K562 (cell line): ENCODE measurements at regions not wholly inside any gene's neighbourhood (a gene's known extent, or its start where the extent isn't known, plus 50 kb on each side); places are given as distances from the start of the nearest gene placed in this dataset.

Experiments
- ATAC-seq: fragments of 200-7000 bp; cut with Tn5 transposase; 3 replicates; pipeline ENCODE4 v1.9.1; 2020; ENCODE audit warnings: moderate library complexity
- BruUV-seq: library from RNA; stranded (reverse); fragments of 400-500 nt; replicated peaks from 2 replicates; lab custom pipeline; 2021; lab: Mats Ljungman, UMichigan
- CTCF ChIA-PET: fragments of 300-600 bp; formaldehyde crosslinking; extraction: SDS; loops from one replicate; lab custom pipeline; 2021; ENCODE audit warnings: low intra/inter-chr PET ratio; lab: Yijun Ruan, JAX
- POLR2A ChIA-PET: fragments of 300-600, 350-650 bp; sonication (Branson Sonifier 250); formaldehyde crosslinking; extraction: SDS; loops from one replicate; lab custom pipeline; 2021; ENCODE audit warnings: antibody characterized with exemption, inconsistent platforms; lab: Yijun Ruan, JAX
- DNase-seq, 4 experiments: peaks; one replicate each; pipeline versions ENCODE4 v3.0.0 to v3.0.0-alpha.2; 2011 to 2018; ENCODE audit warnings: low spot score in 3 of 4, mixed read lengths in 3 of 4; ENCODE audit errors: extremely low read depth in 1 of 4
- FAIRE-seq: peaks from 2 replicates; lab custom pipeline; 2011; peaks lifted over from hg19 to GRCh38; lab: Jason Lieb, UNC
- H2AFZ ChIP-seq: 2 replicates; pipeline ENCODE4 v1.6.0; 2011; ENCODE audit warnings: low read depth, low read length, control low read depth, inconsistent platforms
- H3K27ac ChIP-seq: fragments of 200-600 bp; 3 replicates; pipeline ENCODE4 v1.8.0; 2011; ENCODE audit warnings: low read depth, mild to moderate bottlenecking, control low read depth, inconsistent platforms, low read length, moderate library complexity, mixed read lengths; ENCODE audit errors: extremely low read depth
- H3K27me3 ChIP-seq, 2 experiments: fragments of 300-600 bp in 1 of 2; 2 replicates in 1 of 2; 3 replicates in 1 of 2; pipeline versions ENCODE4 v1.6.0 to v1.8.0; 2011; ENCODE audit warnings: inconsistent platforms in 2 of 2, low read length in 2 of 2, mild to moderate bottlenecking in 1 of 2, mixed read lengths in 1 of 2, moderate library complexity in 1 of 2; ENCODE audit not compliant: control insufficient read depth in 2 of 2, insufficient read depth in 2 of 2
- H3K36me3 ChIP-seq: fragments of 300-600 bp; 3 replicates; pipeline ENCODE4 v1.8.0; 2011; ENCODE audit warnings: mild to moderate bottlenecking, low read length, inconsistent platforms; ENCODE audit not compliant: control insufficient read depth, insufficient read depth
- H3K4me1 ChIP-seq, 2 experiments: fragments of 200-600 bp in 1 of 2; replicated peaks in 1 of 2; 2 replicates in 1 of 2; 3 replicates in 1 of 2; pipeline versions ENCODE4 v1.5.1 to v1.8.0; 2011; ENCODE audit warnings: inconsistent platforms in 2 of 2, low read length in 2 of 2, mild to moderate bottlenecking in 1 of 2, mixed read lengths in 1 of 2, moderate library complexity in 1 of 2; ENCODE audit not compliant: control insufficient read depth in 2 of 2, insufficient read depth in 2 of 2
- H3K4me2 ChIP-seq: 2 replicates; pipeline ENCODE4 v1.6.1; 2011; ENCODE audit warnings: low read length, control low read depth, inconsistent platforms, mixed read lengths; ENCODE audit not compliant: insufficient read depth
- H3K4me3 ChIP-seq: fragments of 200-600 bp; sonication (generic), shearing (Covaris generic); 2 replicates; pipeline ENCODE4 v1.5.1; 2016; ENCODE audit warnings: control low read depth, inconsistent platforms
- H3K79me2 ChIP-seq: fragments of 200-600 bp; 3 replicates; pipeline ENCODE4 v1.8.0; 2011; ENCODE audit warnings: low read length, inconsistent platforms; ENCODE audit not compliant: control insufficient read depth, insufficient read depth
- H3K9ac ChIP-seq, 2 experiments: 2 replicates each; pipeline versions ENCODE4 v1.6.0 to v1.6.1; 2011; ENCODE audit warnings: low read depth in 2 of 2, low read length in 2 of 2, control low read depth in 1 of 2, inconsistent platforms in 1 of 2, mild to moderate bottlenecking in 1 of 2, mixed read lengths in 1 of 2; ENCODE audit not compliant: insufficient read depth in 1 of 2
- H3K9me1 ChIP-seq: one replicate; pipeline ENCODE4 v1.6.0; 2011; ENCODE audit warnings: inconsistent platforms, mild to moderate bottlenecking, low read length, moderate library complexity; ENCODE audit not compliant: control insufficient read depth, insufficient read depth
- H3K9me3 ChIP-seq: replicated peaks from 2 replicates; pipeline ENCODE4 v1.5.1; 2011; ENCODE audit warnings: low read depth, low read length, inconsistent platforms; ENCODE audit not compliant: control insufficient read depth, insufficient read depth
- H4K20me1 ChIP-seq: replicated peaks from 2 replicates; pipeline ENCODE4 v1.6.1; 2011; ENCODE audit warnings: low read length, inconsistent platforms, mixed read lengths; ENCODE audit not compliant: control insufficient read depth, insufficient read depth
- THRAP3 ChIP-seq: fragments of 450-650 bp; IDR thresholded peaks from 2 replicates; pipeline ENCODE4 v1.6.1; 2016; ENCODE audit warnings: mild to moderate bottlenecking, inconsistent platforms, borderline replicate concordance
- WGBS: fragments of 100-300 bp; shearing (Covaris generic); methylation state at CpG from one replicate; pipeline ENCODE4 v1.1.6; 2016; ENCODE audit warnings: low coverage, mixed read lengths; ENCODE audit not compliant: insufficient coverage; ENCODE audit errors: missing lambda C conversion rate; 5-methylcytosine and 5-hydroxymethylcytosine counted together
- in situ Hi-C: fragments of 300-500 bp; cut with MboI; formaldehyde crosslinking; loops from 4 replicates; pipeline ENCODE4 v1.15.0; 2018; ENCODE audit warnings: inconsistent platforms, mixed read lengths
- intact Hi-C: fragments of 100-400 bp; cut with micrococcal nuclease; formaldehyde crosslinking; loops from 2 replicates; pipeline ENCODE4 v1.14.2; 2022
- TF ChIP-seq, protein P1 (sequence below): fragments of 200-800 bp; sonication (Bioruptor generic); IDR thresholded peaks from 2 replicates; pipeline ENCODE4 v1.6.1; 2017; ENCODE audit warnings: missing genetic modification characterization, missing compliant biosample characterization

GRCh38 chr11:109480251-109480650, 58.3 kb downstream of the C11orf87 start (continued):
- TF ChIP-seq, protein P1, sequence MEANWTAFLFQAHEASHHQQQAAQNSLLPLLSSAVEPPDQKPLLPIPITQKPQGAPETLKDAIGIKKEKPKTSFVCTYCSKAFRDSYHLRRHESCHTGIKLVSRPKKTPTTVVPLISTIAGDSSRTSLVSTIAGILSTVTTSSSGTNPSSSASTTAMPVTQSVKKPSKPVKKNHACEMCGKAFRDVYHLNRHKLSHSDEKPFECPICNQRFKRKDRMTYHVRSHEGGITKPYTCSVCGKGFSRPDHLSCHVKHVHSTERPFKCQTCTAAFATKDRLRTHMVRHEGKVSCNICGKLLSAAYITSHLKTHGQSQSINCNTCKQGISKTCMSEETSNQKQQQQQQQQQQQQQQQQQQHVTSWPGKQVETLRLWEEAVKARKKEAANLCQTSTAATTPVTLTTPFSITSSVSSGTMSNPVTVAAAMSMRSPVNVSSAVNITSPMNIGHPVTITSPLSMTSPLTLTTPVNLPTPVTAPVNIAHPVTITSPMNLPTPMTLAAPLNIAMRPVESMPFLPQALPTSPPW (CRISPR knock-in tag), result no peak

DNA sequence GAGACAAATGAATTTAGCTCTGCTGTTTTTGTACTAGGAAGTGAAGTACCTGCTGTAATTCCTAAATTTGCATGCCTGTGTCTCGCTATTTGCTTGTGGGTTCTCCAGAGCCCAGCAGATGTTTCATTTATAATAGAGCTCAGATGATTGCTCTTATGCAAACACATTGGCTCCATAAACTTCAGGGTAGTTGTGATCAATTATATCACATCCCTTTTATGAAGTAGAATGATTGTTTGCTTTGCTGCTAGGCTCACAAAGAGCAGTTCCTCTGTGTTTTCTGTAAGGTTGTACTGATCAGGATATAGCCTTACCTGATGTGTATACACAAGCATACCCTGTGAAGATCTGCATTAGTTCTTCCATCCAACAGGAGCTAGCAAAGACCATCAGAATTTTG, 64.1 kb downstream of the C11orf87 start:
- WGBS, result 0% methylated on average over 1 of the region's 1 CpG

More for the DNA sequence above, 64.1 kb downstream of the C11orf87 start:
- Histone ChIP-seq H3K27ac (no peak overlapping the region), H2AFZ (no peak overlapping the region), H3K36me3 (no peaks in the 10 kb centered on the region), H3K4me1 (no peaks in the 10 kb centered on the region), H3K9me1 (no peaks in the 10 kb centered on the region), H3K4me2 (no peak overlapping the region), H3K9me3 (0 out of 2 replicates have a peak, but pooled peaks cover under 1% of the 10 kb centered on the region), H4K20me1 (no peaks in the 10 kb centered on the region), H3K27me3 (no peaks in the 10 kb centered on the region), H3K4me3 (no peak overlapping the region), H3K79me2 (no peaks in the 10 kb centered on the region), H3K9ac (no peak overlapping the region)
- intact Hi-C loops, result no loop called here
- in situ Hi-C loops, result no loop called here
- CTCF ChIA-PET, result no interaction called here
- no peak for DNase-seq
- TF ChIP-seq THRAP3, result no peak
- POLR2A ChIA-PET, result no interaction called here
- no peak for FAIRE-seq
- no peak for ATAC-seq
- no TSS peak for BruUV-seq
